ENCODE measurements at regions not wholly inside any gene's neighbourhood (a gene's known extent, or its start where the extent isn't known, plus 50 kb on each side); places are given as distances from the start of the nearest gene placed in this dataset.

DNA sequence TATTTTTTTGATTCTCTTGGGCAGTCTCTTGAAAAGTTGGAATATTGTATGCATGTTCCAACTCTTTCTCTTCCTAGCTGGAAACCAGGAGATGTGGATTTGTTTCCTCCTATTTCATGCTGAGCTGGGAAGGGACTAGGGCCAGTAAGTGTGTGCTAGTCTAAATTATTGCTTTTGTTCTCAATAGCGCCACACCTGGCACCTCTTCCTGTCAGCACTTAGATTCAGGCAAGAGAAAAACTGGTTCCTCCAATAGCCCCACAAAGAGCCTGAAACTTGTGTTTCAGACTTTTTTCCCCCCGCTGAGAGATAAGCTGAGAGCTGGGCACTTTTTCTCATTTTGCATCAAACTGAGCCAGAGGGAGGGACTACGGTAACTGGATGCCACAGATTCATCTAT lies 353.4 kb downstream of the OLFM4 start:
- TF ChIP-seq, protein P1, sequence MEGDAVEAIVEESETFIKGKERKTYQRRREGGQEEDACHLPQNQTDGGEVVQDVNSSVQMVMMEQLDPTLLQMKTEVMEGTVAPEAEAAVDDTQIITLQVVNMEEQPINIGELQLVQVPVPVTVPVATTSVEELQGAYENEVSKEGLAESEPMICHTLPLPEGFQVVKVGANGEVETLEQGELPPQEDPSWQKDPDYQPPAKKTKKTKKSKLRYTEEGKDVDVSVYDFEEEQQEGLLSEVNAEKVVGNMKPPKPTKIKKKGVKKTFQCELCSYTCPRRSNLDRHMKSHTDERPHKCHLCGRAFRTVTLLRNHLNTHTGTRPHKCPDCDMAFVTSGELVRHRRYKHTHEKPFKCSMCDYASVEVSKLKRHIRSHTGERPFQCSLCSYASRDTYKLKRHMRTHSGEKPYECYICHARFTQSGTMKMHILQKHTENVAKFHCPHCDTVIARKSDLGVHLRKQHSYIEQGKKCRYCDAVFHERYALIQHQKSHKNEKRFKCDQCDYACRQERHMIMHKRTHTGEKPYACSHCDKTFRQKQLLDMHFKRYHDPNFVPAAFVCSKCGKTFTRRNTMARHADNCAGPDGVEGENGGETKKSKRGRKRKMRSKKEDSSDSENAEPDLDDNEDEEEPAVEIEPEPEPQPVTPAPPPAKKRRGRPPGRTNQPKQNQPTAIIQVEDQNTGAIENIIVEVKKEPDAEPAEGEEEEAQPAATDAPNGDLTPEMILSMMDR (IDR thresholded peaks at IDR 0.05; ENCODE audit: low read depth, low read length, missing control alignments) = no peak
- H3K4me3 ChIP-seq (ENCODE audit: low read depth, low read length) = no peak overlapping the region
- DNase-seq (ENCODE audit: low read depth) = no peak

DNA sequence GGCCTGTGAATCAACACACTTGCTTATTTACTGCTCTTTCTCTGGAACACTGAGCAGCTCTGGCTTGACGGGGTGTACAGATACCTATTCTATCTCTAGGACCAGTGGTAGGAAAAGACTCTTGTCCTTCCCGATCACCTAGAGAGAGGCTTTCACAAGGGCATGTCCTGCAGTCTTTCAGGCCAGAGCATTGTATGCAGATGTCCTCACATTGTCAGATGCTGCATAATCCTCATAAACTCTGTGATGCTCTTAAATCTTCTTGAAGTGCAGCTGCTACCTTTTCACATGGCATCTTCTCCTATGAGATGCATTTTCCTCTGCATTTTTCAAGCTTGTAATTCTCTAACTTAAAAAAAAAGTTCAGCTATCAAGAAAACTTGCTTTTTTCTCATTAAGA lies 369.4 kb downstream of the OLFM4 start:
- TF ChIP-seq, protein P1 (IDR thresholded peaks at IDR 0.05; ENCODE audit: low read depth, low read length, missing control alignments) = no peak
- no peak overlapping the region for H3K4me3 ChIP-seq (ENCODE audit: low read depth, low read length)
- DNase-seq (ENCODE audit: low read depth) = no peak

GRCh38 chr13:53405616-53406015 lies 377.0 kb downstream of the OLFM4 start:
- no peak overlapping the region for H3K4me3 ChIP-seq (ENCODE audit: low read depth, low read length)
- TF ChIP-seq, protein P1 (IDR thresholded peaks at IDR 0.05; ENCODE audit: low read depth, low read length, missing control alignments) = no peak
- no peak for DNase-seq (ENCODE audit: low read depth)

DNA sequence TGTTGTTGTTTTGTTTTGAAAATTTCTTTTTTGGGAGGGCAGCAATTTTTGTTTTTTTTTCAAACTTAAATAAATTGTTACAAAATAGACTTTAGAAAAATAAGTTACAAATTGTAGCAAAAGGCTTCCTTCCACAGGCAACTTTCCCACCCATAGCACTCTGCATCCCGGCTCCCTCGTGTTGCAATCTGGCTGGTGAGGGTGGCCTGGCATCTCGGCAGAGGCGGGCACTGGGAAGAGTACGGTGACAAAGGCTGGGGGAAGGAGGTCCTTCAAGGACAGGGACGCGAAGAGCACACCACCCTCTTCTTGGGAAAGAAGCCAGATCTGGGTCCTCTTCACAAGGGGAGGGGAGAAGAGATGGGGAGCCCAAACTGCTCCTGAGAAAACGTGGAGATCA lies 379.7 kb downstream of the OLFM4 start:
- DNase-seq (ENCODE audit: low read depth) = no peak
- TF ChIP-seq, protein P1 (IDR thresholded peaks at IDR 0.05; ENCODE audit: low read depth, low read length, missing control alignments) = no peak
- no peak overlapping the region for H3K4me3 ChIP-seq (ENCODE audit: low read depth, low read length)

DNA sequence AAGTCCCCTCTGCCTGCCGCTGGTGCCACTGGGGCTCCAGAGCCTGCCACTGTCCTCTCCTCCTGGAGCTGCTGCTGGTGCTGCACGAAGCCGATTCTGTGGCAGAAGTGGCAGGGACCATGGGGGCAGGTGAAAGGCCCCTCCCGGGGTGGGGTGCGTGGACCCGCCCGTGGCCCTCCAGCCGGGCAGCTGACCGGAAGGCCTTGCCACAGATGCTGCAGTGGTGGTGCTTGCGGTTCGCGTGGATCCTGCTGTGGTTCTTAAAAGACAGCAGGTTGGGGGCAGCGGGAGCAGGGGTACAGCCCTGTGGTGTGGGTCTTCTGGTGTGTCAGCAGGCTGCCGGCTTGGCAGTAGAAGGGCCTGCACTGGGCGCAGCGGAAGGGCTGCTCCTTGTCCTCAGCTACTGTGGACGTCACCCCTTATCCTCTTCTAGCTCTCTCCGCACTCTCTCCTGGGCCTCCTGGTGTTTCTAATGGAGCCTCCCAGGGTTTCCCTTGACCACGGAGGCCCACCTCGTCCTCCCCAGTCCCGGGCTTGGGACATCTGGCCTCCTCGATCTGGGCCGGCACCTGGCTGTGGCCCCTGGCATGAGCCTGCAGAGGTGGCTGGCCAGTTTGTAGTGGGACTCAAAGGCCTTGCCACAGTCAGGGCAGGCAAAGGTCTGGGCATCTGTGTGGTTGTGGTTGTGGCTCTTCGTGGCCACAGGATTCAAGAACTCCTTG lies 380.4 kb downstream of the OLFM4 start:
- DNase-seq (ENCODE audit: low read depth) = no peak
- TF ChIP-seq, protein P1 (IDR thresholded peaks at IDR 0.05; ENCODE audit: low read depth, low read length, missing control alignments) = no peak
- H3K4me3 ChIP-seq (ENCODE audit: low read depth, low read length) = no peak overlapping the region

- TF ChIP-seq, protein P1 (IDR thresholded peaks at IDR 0.05; ENCODE audit: low read depth, low read length, missing control alignments) = no peak
- DNase-seq (ENCODE audit: low read depth) = no peak
- no peak overlapping the region for H3K4me3 ChIP-seq (ENCODE audit: low read depth, low read length)
These were observed 382.9 kb downstream of the OLFM4 start for GRCh38 chr13:53411463-53411862.

DNA sequence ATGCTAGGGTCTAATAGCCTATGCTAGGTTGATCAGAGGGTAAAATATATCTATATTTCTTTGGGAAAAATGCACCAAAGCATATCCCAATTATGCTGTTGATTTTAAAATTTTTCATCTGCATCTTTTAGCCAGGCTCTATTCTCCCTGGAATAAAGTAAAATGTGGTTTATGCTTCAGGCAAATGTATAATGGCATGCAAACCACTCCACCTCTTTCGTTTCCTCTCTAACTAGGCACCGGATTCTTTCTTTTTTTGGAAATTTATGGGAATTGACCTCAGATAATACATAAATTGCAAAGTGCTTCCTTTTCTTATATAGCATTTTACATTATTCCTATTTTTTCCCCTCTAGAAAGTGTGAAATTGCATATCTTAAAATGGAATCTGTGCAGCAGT lies 386.5 kb downstream of the OLFM4 start:
- DNase-seq (ENCODE audit: low read depth) = no peak
- TF ChIP-seq, protein P1 (IDR thresholded peaks at IDR 0.05; ENCODE audit: low read depth, low read length, missing control alignments) = no peak
- H3K4me3 ChIP-seq (ENCODE audit: low read depth, low read length) = no peak overlapping the region

All from GM12864 (cell line).